ENCODE measurements at regions not wholly inside any gene's neighbourhood (a gene's known extent, or its start where the extent isn't known, plus 50 kb on each side); places are given as distances from the start of the nearest gene placed in this dataset.

DNA sequence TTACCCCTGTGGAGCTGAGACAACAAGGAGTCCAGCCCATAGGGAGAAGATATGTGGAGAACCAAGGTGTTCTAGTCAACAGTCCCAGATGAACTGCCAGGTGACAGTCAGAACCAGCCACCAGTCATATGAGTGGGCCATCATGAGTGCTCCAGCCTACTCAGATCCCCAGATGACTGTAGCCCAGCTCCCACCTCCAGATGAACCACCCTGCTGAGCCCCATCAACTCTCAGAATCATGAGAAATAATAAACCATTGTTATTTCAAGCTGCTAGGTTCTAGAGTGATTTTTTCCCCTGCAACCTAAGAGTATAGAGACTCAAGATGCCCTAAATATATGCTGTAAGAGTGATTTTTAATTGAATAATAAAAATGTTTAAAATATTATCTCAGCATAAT lies 444.2 kb downstream of the GPATCH2 start:
- no peaks in the 10 kb centered on the region for H3K4me1 ChIP-seq (ENCODE audit: control insufficient read depth in 1 of 2, extremely low read depth in 1 of 2, insufficient read depth in 2 of 2, low read length in 2 of 2)
- H3K9me3 ChIP-seq, result no peaks in the 10 kb centered on the region
- ChIA-PET POLR2A (no interaction called here), CTCF (interaction anchor here in 1 of 2 donors (0.6 kb wide), 1 partner anchor 22 kb away, joined by 3 read pairs; no protein-coding TSS in a partner anchor)
- Mint-ChIP-seq H3K36me3 (no peaks in the 10 kb centered on the region), H3K4me3 (no peak overlapping the region), H3K9me3 (peaks cover 7 to 18% (median 13%) of the 10 kb centered on the region in 3 donors), H3K27ac (no peak overlapping the region), H3K27me3 (no peaks in the 10 kb centered on the region), H3K4me1 (no peaks in the 10 kb centered on the region)
- H3K27ac ChIP-seq (ENCODE audit: low read length), result no peak overlapping the region
- ATAC-seq (replicated peaks in 1 of 4) (no peak), DNase-seq (no peak)
- no peaks in the 10 kb centered on the region for H3K36me3 ChIP-seq (ENCODE audit: control insufficient read depth in 2 of 2, extremely low read depth in 1 of 2, insufficient read depth in 1 of 2, low read length in 1 of 2)
- H3K4me3 ChIP-seq (ENCODE audit: control insufficient read depth in 1 of 2, extremely low read depth in 1 of 2, low read length in 1 of 2), result no peak overlapping the region
- H3K27me3 ChIP-seq (replicated peaks in 1 of 2; ENCODE audit: control insufficient read depth in 2 of 2, extremely low read depth in 1 of 2, insufficient read depth in 2 of 2, low read length in 1 of 2), result no peaks in the 10 kb centered on the region

DNA sequence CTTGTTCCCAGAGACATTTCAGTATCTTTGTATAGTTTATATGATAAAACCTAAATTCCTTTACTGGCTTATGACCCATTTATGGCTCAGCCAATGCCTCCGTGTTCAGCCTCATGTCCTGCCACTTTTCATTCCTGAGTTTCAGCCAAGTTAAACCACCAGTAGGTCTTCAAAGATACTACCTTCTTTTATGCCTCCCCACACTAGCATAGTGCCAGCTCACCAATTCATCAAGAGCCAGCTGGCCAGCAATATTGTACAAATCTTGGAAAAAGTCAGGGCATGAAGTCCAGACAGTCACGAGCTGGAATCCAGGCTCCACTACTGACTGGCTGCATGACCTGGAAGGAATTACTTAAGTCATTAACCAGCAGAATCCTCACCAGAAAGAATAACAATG lies 446.0 kb downstream of the GPATCH2 start:
- H3K27ac ChIP-seq (ENCODE audit: low read length), result no peak overlapping the region
- no peaks in the 10 kb centered on the region for H3K27me3 Mint-ChIP-seq
- H3K9me3 Mint-ChIP-seq, result peaks cover 7% of the 10 kb centered on the region in 3 donors
- no peaks in the 10 kb centered on the region for H3K4me1 Mint-ChIP-seq
- no peak overlapping the region for H3K27ac Mint-ChIP-seq
- DNase-seq (no peak), ATAC-seq (replicated peaks in 1 of 4) (no peak)
- no peaks in the 10 kb centered on the region for H3K9me3 ChIP-seq
- 57% methylated on average over 1 of the region's 2 CpGs for WGBS (ENCODE audit: insufficient coverage)
- H3K36me3 ChIP-seq (ENCODE audit: control insufficient read depth in 2 of 2, extremely low read depth in 1 of 2, insufficient read depth in 1 of 2, low read length in 1 of 2), result no peaks in the 10 kb centered on the region
- no peaks in the 10 kb centered on the region for H3K36me3 Mint-ChIP-seq
- POLR2A ChIA-PET, result no interaction called here
- CTCF ChIA-PET, result no interaction called here
- no peaks in the 10 kb centered on the region for H3K4me1 ChIP-seq (ENCODE audit: control insufficient read depth in 1 of 2, extremely low read depth in 1 of 2, insufficient read depth in 2 of 2, low read length in 2 of 2)
- no peak overlapping the region for H3K4me3 Mint-ChIP-seq
- no peaks in the 10 kb centered on the region for H3K27me3 ChIP-seq (replicated peaks in 1 of 2; ENCODE audit: control insufficient read depth in 2 of 2, extremely low read depth in 1 of 2, insufficient read depth in 2 of 2, low read length in 1 of 2)
- no peak overlapping the region for H3K4me3 ChIP-seq (ENCODE audit: control insufficient read depth in 1 of 2, extremely low read depth in 1 of 2, low read length in 1 of 2)

DNA sequence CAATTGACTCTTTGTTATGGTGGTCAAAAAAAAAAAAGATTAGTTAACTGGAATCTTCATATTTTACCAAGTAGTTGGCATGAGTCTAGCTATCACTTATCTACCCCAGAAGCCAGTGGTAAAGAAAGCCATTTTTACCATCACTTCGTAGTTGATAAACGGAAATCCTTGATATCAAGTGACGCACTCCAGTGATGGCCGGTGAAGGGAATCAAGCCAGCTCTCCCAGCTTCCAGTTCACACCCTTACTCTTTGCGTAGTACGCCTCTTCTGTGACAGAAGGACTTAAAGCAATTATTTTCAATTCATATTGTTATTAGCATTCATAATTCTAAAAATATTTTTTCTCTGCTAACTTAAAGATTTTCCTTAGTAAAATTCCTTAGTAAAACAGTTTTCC lies 447.9 kb downstream of the GPATCH2 start:
- Histone ChIP-seq H3K4me3 (ENCODE audit: control insufficient read depth in 1 of 2, extremely low read depth in 1 of 2, low read length in 1 of 2) (no peak overlapping the region), H3K27ac (ENCODE audit: low read length) (no peak overlapping the region), H3K27me3 (replicated peaks in 1 of 2; ENCODE audit: control insufficient read depth in 2 of 2, extremely low read depth in 1 of 2, insufficient read depth in 2 of 2, low read length in 1 of 2) (no peaks in the 10 kb centered on the region), H3K4me1 (ENCODE audit: control insufficient read depth in 1 of 2, extremely low read depth in 1 of 2, insufficient read depth in 2 of 2, low read length in 2 of 2) (no peaks in the 10 kb centered on the region), H3K36me3 (ENCODE audit: control insufficient read depth in 2 of 2, extremely low read depth in 1 of 2, insufficient read depth in 1 of 2, low read length in 1 of 2) (no peaks in the 10 kb centered on the region), H3K9me3 (no peaks in the 10 kb centered on the region)
- ATAC-seq (replicated peaks in 1 of 4), result no peak
- DNase-seq, result no peak
- H3K4me3 Mint-ChIP-seq, result no peak overlapping the region
- WGBS (ENCODE audit: insufficient coverage), result 89% methylated on average over 4 of the region's 6 CpGs
- H3K9me3 Mint-ChIP-seq, result peaks cover 7 to 11% (median 7%) of the 10 kb centered on the region in 3 donors
- POLR2A ChIA-PET, result interaction anchor here in 1 of 2 donors (0.6 kb wide), 1 partner anchor 43 kb away, joined by 3 read pairs; no protein-coding TSS in a partner anchor
- CTCF ChIA-PET, result no interaction called here
- H3K4me1 Mint-ChIP-seq, result no peaks in the 10 kb centered on the region
- H3K27ac Mint-ChIP-seq, result no peak overlapping the region
- H3K36me3 Mint-ChIP-seq, result no peaks in the 10 kb centered on the region
- no peaks in the 10 kb centered on the region for H3K27me3 Mint-ChIP-seq

DNA sequence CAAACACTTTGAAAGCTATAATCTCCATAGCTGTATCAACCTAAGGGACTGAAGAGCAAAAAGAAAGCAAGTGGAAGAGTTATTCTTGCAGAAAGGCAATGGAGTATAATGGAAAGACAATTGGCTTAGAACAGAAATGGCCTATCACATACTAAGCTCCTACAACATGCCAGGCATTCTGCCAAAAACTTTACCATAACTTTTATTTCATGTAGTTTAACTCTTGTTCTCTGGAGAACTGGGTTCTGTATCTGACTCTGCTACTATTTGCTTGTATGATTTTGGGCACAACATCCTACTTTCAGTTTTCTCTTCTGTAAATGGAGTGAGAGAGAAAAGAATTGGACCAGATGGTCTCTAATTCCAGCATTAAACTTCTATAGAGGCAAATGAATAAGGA lies 449.1 kb downstream of the GPATCH2 start:
- Histone ChIP-seq H3K36me3 (ENCODE audit: control insufficient read depth in 2 of 2, extremely low read depth in 1 of 2, insufficient read depth in 1 of 2, low read length in 1 of 2) (no peaks in the 10 kb centered on the region), H3K4me1 (ENCODE audit: control insufficient read depth in 1 of 2, extremely low read depth in 1 of 2, insufficient read depth in 2 of 2, low read length in 2 of 2) (no peaks in the 10 kb centered on the region), H3K4me3 (ENCODE audit: control insufficient read depth in 1 of 2, extremely low read depth in 1 of 2, low read length in 1 of 2) (no peak overlapping the region), H3K27me3 (replicated peaks in 1 of 2; ENCODE audit: control insufficient read depth in 2 of 2, extremely low read depth in 1 of 2, insufficient read depth in 2 of 2, low read length in 1 of 2) (no peaks in the 10 kb centered on the region), H3K9me3 (no peaks in the 10 kb centered on the region), H3K27ac (ENCODE audit: low read length) (no peak overlapping the region)
- no peaks in the 10 kb centered on the region for H3K4me1 Mint-ChIP-seq
- H3K4me3 Mint-ChIP-seq, result no peak overlapping the region
- DNase-seq (no peak), ATAC-seq (replicated peaks in 1 of 4) (no peak)
- CTCF ChIA-PET, result no interaction called here
- no peaks in the 10 kb centered on the region for H3K27me3 Mint-ChIP-seq
- peaks cover 0 to 11% (median 0%) of the 10 kb centered on the region in 3 donors for H3K9me3 Mint-ChIP-seq
- no peaks in the 10 kb centered on the region for H3K36me3 Mint-ChIP-seq
- POLR2A ChIA-PET, result no interaction called here
- H3K27ac Mint-ChIP-seq, result no peak overlapping the region

DNA sequence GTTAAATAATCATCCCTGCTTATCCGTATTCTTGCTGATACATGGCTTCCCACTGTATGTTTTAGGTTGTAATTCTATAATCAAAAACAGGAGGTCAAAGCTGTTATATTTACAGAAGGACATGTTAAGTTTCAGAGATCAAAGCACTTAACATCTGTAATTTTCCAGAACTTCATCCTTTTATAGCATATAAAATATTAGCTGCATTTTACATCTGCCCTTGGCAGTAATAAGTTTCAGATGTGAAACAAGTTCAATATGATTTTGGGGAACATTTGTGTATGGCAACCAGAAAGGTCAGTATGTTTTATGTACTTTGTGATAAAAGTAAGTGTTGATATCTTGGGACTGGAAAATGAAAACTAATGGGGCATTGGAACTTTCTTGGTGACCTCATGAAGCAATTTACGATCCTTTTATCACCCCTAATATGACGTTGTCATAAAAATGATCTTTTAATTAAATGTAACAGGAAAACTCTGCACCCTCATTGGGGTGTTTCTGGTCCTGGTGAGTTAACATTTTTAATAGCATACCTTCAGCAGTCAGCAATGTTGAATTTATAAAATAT lies 449.6 kb downstream of the GPATCH2 start:
- Histone ChIP-seq H3K36me3 (ENCODE audit: control insufficient read depth in 2 of 2, extremely low read depth in 1 of 2, insufficient read depth in 1 of 2, low read length in 1 of 2) (no peaks in the 10 kb centered on the region), H3K9me3 (no peaks in the 10 kb centered on the region), H3K27me3 (replicated peaks in 1 of 2; ENCODE audit: control insufficient read depth in 2 of 2, extremely low read depth in 1 of 2, insufficient read depth in 2 of 2, low read length in 1 of 2) (no peaks in the 10 kb centered on the region), H3K4me1 (ENCODE audit: control insufficient read depth in 1 of 2, extremely low read depth in 1 of 2, insufficient read depth in 2 of 2, low read length in 2 of 2) (no peaks in the 10 kb centered on the region), H3K27ac (ENCODE audit: low read length) (no peak overlapping the region), H3K4me3 (ENCODE audit: control insufficient read depth in 1 of 2, extremely low read depth in 1 of 2, low read length in 1 of 2) (no peak overlapping the region)
- no peaks in the 10 kb centered on the region for H3K36me3 Mint-ChIP-seq
- no peaks in the 10 kb centered on the region for H3K4me1 Mint-ChIP-seq
- H3K27me3 Mint-ChIP-seq, result no peaks in the 10 kb centered on the region
- no CpG with 5 or more reads among the region's 3 CpGs for WGBS (ENCODE audit: insufficient coverage)
- POLR2A ChIA-PET, result no interaction called here
- H3K27ac Mint-ChIP-seq, result no peak overlapping the region
- no peak for DNase-seq
- peaks cover 0 to 11% (median 0%) of the 10 kb centered on the region in 3 donors for H3K9me3 Mint-ChIP-seq
- no peak for ATAC-seq (replicated peaks in 1 of 4)
- H3K4me3 Mint-ChIP-seq, result no peak overlapping the region
- CTCF ChIA-PET, result no interaction called here

DNA sequence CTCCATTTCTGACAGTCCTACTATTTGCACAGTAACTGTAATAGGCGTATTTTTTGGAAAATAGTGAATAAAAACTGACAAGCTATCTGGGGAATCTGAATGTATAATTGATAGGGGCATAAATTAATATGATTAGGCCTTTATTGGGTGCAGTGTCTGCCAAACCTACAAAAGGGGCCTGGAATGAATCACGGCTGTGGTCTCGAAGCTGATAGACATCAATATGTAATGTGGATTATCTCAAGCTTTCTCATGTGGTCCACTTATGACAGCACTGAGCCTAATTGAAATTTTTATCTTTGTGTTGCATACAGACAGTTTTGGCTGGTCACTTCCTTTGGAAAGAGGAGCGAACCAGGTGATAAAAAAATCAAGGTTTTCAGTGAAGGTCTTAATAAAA lies 450.4 kb downstream of the GPATCH2 start:
- no peaks in the 10 kb centered on the region for H3K9me3 ChIP-seq
- DNase-seq, result no peak
- H3K36me3 ChIP-seq (ENCODE audit: control insufficient read depth in 2 of 2, extremely low read depth in 1 of 2, insufficient read depth in 1 of 2, low read length in 1 of 2), result no peaks in the 10 kb centered on the region
- ChIA-PET CTCF (no interaction called here), POLR2A (no interaction called here)
- no peak for ATAC-seq (replicated peaks in 1 of 4)
- H3K27me3 Mint-ChIP-seq, result no peaks in the 10 kb centered on the region
- WGBS (ENCODE audit: insufficient coverage), result 70% methylated on average over 2 of the region's 4 CpGs
- no peak overlapping the region for H3K4me3 Mint-ChIP-seq
- no peaks in the 10 kb centered on the region for H3K4me1 Mint-ChIP-seq
- H3K27ac ChIP-seq (ENCODE audit: low read length), result no peak overlapping the region
- H3K4me3 ChIP-seq (ENCODE audit: control insufficient read depth in 1 of 2, extremely low read depth in 1 of 2, low read length in 1 of 2), result no peak overlapping the region
- peaks cover 0 to 11% (median 0%) of the 10 kb centered on the region in 3 donors for H3K9me3 Mint-ChIP-seq
- H3K27ac Mint-ChIP-seq, result no peak overlapping the region
- no peaks in the 10 kb centered on the region for H3K36me3 Mint-ChIP-seq
- H3K27me3 ChIP-seq (replicated peaks in 1 of 2; ENCODE audit: control insufficient read depth in 2 of 2, extremely low read depth in 1 of 2, insufficient read depth in 2 of 2, low read length in 1 of 2), result no peaks in the 10 kb centered on the region
- H3K4me1 ChIP-seq (ENCODE audit: control insufficient read depth in 1 of 2, extremely low read depth in 1 of 2, insufficient read depth in 2 of 2, low read length in 2 of 2), result no peaks in the 10 kb centered on the region

DNA sequence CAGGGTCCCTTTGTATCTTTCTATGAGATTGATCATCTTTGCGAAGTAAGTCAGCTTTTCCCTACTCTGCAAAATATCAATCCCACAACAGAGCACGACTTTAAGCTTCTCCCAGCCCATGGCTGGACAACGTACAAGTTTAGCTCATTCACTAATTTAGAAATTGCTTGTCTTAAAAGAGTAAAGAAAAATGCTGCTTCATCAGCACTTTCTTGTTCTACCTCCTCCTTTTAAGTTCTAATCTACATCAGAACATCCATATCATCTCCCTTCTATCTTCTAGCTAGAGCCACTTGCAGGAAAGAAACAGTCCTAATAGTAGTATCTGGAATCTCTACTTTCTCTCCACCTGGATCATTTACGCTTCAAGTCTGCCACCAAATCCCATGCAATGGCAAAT lies 441.2 kb upstream of the ESRRG start:
- ATAC-seq (replicated peaks in 1 of 4) (no peak), DNase-seq (no peak)
- Mint-ChIP-seq H3K36me3 (no peaks in the 10 kb centered on the region), H3K4me1 (no peaks in the 10 kb centered on the region), H3K27me3 (no peaks in the 10 kb centered on the region), H3K27ac (no peak overlapping the region), H3K4me3 (no peak overlapping the region), H3K9me3 (peaks cover 0 to 4% (median 0%) of the 10 kb centered on the region in 3 donors)
- Histone ChIP-seq H3K4me1 (ENCODE audit: control insufficient read depth in 1 of 2, extremely low read depth in 1 of 2, insufficient read depth in 2 of 2, low read length in 2 of 2) (no peaks in the 10 kb centered on the region), H3K27ac (ENCODE audit: low read length) (no peak overlapping the region), H3K36me3 (ENCODE audit: control insufficient read depth in 2 of 2, extremely low read depth in 1 of 2, insufficient read depth in 1 of 2, low read length in 1 of 2) (no peaks in the 10 kb centered on the region), H3K27me3 (replicated peaks in 1 of 2; ENCODE audit: control insufficient read depth in 2 of 2, extremely low read depth in 1 of 2, insufficient read depth in 2 of 2, low read length in 1 of 2) (no peaks in the 10 kb centered on the region), H3K4me3 (ENCODE audit: control insufficient read depth in 1 of 2, extremely low read depth in 1 of 2, low read length in 1 of 2) (no peak overlapping the region), H3K9me3 (no peaks in the 10 kb centered on the region)
- WGBS (ENCODE audit: insufficient coverage), result no CpG with 5 or more reads among the region's 4 CpGs
- ChIA-PET POLR2A (no interaction called here), CTCF (no interaction called here)

Data from T-cell (primary cell).